Activated naive CD4-positive, alpha-beta T cell treated with anti-CD3 and anti-CD28 coated beads, Interleukin-2, amount 10 ng/mL, durations not matched to agents 7 days and 5 days (primary cell): ENCODE measurements at regions not wholly inside any gene's neighbourhood (a gene's known extent, or its start where the extent isn't known, plus 50 kb on each side); places are given as distances from the start of the nearest gene placed in this dataset.

Experiments
- CTCF ChIA-PET: fragments of 350-600 bp; sonication (Branson Sonifier 250); formaldehyde crosslinking; loops from one replicate; lab custom pipeline; 2021; ENCODE audit warnings: antibody characterized with exemption; lab: Charles Lee
- DNase-seq: peaks from one replicate; pipeline ENCODE4 v3.0.0-alpha.2; 2020
- H3K27ac Mint-ChIP-seq: one replicate; pipeline ENCODE4 v1.8.0; 2021; ENCODE audit warnings: mild to moderate bottlenecking, moderate library complexity, mixed read lengths
- H3K27me3 Mint-ChIP-seq: one replicate; pipeline ENCODE4 v1.8.0; 2021; ENCODE audit warnings: mild to moderate bottlenecking, mixed read lengths
- H3K36me3 Mint-ChIP-seq: one replicate; pipeline ENCODE4 v1.8.0; 2021; ENCODE audit warnings: mixed read lengths
- H3K4me1 Mint-ChIP-seq: one replicate; pipeline ENCODE4 v1.8.0; 2021; ENCODE audit warnings: mixed read lengths
- H3K4me3 Mint-ChIP-seq: one replicate; pipeline ENCODE4 v1.8.0; 2021; ENCODE audit warnings: mild to moderate bottlenecking, moderate library complexity, mixed read lengths
- H3K9me3 Mint-ChIP-seq: one replicate; pipeline ENCODE4 v1.8.0; 2021; ENCODE audit warnings: mixed read lengths

DNA sequence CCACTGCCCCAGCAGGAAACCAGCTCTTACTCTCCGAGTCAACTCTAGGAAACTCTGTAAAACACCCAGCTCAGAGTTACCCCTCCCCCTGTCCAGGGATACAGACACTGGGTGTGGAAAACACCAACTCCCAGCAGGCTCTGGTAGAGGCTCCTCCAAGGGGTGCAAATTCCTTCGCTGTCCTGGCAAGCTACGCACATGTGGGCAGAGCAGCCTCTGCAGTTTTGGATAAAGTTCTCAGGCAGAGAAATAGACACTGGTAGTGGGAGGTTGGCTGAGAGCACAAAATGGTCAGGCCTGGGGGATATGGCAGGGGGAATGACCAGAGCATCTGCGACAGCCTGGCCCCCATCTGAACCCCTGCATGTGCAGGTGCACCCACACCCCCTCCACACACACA is 146.9 kb upstream of the SDK2 start:
- no peak for DNase-seq
- Mint-ChIP-seq H3K4me1 (no peaks in the 10 kb centered on the region), H3K27me3 (peaks cover 29% of the 10 kb centered on the region), H3K36me3 (no peaks in the 10 kb centered on the region), H3K27ac (no peak overlapping the region), H3K4me3 (no peak overlapping the region), H3K9me3 (no peaks in the 10 kb centered on the region)
- CTCF ChIA-PET: no interaction called here

DNA sequence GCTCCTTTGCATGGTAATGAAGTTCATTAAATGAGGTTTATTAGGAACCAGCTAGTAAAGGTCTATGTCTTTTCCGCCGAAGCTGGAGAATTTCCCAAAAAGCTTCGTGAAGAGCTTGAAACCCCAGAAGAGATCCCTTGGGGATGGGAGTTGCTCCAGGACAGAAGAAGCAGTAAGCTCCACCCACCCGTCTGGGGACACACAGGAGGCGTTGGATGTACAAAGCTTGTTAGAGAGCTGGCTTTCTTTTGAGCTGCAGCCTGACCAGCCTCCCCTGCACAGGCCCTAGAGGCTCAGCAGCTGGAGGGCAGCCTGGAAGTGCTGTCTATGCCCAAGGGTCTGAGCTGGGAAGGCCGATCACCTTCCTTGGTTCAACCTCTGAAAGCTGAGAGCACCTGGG is 147.4 kb upstream of the SDK2 start:
- Mint-ChIP-seq H3K9me3 (no peaks in the 10 kb centered on the region), H3K27me3 (peaks cover 25% of the 10 kb centered on the region), H3K4me1 (no peaks in the 10 kb centered on the region), H3K27ac (no peak overlapping the region), H3K36me3 (no peaks in the 10 kb centered on the region), H3K4me3 (no peak overlapping the region)
- CTCF ChIA-PET: no interaction called here
- no peak for DNase-seq

DNA sequence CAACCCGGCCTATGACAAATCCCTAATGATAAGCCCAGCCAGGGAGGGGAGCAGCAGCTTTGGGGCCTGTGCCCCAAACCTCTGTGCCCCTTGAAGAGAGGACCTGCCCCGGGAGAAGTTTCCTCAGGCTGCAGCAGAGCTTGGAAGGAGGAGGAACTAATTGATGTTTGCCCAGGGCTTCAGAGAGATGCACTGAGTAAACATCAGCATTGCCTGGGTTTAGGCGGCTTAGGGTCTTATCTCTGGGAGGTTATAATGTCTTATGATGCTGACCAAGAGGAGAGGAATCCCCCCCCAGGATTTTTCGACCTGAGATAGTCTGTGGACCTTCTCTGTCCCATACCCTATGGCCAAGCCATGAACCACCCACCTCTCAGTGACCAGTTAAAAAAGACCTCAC is 148.7 kb upstream of the SDK2 start:
- CTCF ChIA-PET: no interaction called here
- Mint-ChIP-seq H3K9me3 (no peaks in the 10 kb centered on the region), H3K27me3 (peaks cover 23% of the 10 kb centered on the region), H3K27ac (no peak overlapping the region), H3K4me1 (no peaks in the 10 kb centered on the region), H3K4me3 (no peak overlapping the region), H3K36me3 (no peaks in the 10 kb centered on the region)
- DNase-seq: no peak

DNA sequence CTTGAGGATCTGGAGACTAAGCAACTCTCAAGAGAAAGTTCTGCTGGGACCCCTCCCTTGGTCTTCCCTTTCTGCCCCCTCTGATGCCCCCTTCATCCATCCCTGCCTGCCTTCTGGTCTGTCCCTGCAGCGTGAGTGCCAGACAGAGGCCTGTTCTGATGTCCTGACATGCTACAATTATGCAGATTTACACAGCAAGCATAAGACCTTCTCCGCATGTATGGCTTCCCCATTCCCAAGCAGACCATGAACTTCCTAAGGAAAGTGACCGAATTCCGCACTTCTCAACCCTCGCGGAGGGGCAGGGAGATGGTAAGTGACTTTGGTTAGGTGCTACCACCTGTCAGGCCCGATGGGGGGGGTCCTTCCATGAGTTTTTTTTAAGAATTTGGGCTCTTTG is 150.1 kb upstream of the SDK2 start:
- Mint-ChIP-seq H3K27ac (no peak overlapping the region), H3K27me3 (peaks cover 34% of the 10 kb centered on the region), H3K36me3 (no peaks in the 10 kb centered on the region), H3K9me3 (no peaks in the 10 kb centered on the region), H3K4me3 (no peak overlapping the region), H3K4me1 (no peaks in the 10 kb centered on the region)
- DNase-seq: no peak
- CTCF ChIA-PET: no interaction called here

DNA sequence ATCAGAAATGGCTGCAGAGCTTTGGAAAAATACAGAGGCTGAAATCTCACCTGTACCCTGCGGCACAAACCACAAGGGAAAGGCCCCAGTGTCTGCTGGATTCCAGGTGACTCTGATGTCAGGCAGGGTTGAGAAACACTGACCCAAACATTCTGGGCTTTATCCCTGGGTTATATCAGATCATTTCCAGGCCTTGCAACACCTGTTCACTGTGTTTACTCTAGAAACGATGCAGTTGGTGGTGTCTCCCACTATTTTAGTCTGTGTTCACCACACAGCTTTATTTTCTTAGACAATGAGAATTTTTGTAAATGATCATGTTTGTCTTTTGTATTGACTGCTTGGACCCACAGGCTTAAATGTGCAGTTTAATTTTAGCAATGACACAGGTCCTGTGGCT is 151.5 kb upstream of the SDK2 start:
- DNase-seq: no peak
- Mint-ChIP-seq H3K27ac (no peak overlapping the region), H3K4me3 (no peak overlapping the region), H3K36me3 (no peaks in the 10 kb centered on the region), H3K27me3 (peaks cover 34% of the 10 kb centered on the region), H3K9me3 (no peaks in the 10 kb centered on the region), H3K4me1 (no peaks in the 10 kb centered on the region)
- CTCF ChIA-PET: interaction anchor here (0.7 kb wide), 1 partner anchor 142 kb away, joined by 4 read pairs; no protein-coding TSS in a partner anchor

DNA sequence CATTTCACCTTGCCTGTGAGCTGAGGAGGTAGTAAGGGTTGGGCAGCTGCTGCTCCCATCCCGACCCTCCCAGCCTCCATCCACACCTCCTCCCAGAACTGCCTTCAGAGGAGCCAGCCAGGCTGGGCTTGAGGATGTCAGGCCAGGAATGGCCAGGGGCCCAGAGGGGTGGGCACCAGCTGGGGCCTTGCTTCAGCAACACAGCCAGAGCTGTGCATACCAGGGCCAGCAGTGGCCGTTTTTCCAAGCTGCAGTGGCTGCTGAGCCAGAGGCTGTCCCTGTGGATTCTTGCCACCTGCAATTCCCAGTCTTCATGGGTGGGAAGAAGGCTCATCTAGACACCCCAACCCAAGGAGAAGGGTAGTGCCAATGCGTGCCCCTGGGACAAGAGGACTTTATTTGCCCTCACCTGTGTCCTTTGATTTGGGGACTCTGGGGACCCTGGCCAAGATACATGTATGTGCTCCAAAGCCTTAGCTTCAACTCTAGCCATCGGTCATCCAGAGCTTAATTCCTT is 153.4 kb upstream of the SDK2 start:
- Mint-ChIP-seq H3K9me3 (no peaks in the 10 kb centered on the region), H3K4me1 (no peaks in the 10 kb centered on the region), H3K27ac (no peak overlapping the region), H3K27me3 (peaks cover 38% of the 10 kb centered on the region), H3K4me3 (no peak overlapping the region), H3K36me3 (no peaks in the 10 kb centered on the region)
- CTCF ChIA-PET: no interaction called here
- DNase-seq: no peak

DNA sequence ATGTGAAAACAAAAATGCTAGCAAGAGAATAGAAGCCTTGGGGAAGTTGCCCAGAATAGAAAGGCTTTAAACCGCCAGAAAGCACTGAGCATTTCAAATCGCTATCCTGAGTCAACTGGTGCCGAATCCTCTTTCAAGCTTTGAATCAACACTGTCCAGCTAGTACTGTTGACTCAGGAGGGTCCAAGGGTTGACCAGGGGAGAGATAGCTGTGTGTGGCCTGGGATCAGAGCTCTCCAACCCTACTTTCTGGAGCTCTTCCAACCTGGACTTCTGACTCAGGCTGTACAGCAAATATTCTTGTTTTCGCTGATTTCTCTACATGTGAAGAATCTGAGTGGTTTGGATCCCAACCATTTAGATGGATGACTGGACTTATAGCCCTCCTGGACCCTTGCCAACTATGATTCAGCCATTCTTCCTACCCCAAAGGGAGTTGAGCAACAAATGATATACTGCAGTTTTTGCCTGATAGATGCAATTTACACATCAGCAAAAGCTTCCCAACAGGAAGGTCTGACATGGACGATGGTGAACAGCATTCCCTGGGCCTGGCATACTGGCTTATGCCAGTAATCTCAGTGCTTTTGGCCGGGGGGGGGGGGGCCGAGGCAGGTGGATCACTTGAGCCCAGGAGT is 154.0 kb upstream of the SDK2 start:
- no peak for DNase-seq
- H3K27me3 Mint-ChIP-seq: peaks cover 38% of the 10 kb centered on the region
- no peaks in the 10 kb centered on the region for H3K4me1 Mint-ChIP-seq
- no peak overlapping the region for H3K27ac Mint-ChIP-seq
- CTCF ChIA-PET: no interaction called here
- no peaks in the 10 kb centered on the region for H3K36me3 Mint-ChIP-seq
- no peak overlapping the region for H3K4me3 Mint-ChIP-seq
- H3K9me3 Mint-ChIP-seq: peaks cover 5% of the 10 kb centered on the region

DNA sequence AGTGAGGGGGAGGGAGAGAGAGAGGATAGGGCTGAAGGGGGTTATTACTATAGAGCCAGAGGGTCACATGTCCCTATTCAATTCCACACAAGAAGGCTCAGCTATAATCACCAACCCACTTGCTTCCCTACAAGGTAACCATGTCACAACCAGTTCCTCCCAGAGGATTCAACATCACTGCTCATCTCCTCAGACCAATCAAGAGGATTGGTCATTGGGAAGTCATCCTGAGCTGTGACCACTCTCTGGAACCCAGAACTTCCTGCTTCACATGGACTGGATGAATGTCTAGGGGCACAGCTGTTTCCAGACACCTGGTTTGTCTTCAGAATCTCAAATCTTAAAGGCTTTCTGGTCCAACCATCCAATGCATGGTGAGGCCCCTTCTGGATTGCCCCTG is 154.9 kb upstream of the SDK2 start:
- Mint-ChIP-seq H3K9me3 (peaks cover 6% of the 10 kb centered on the region), H3K36me3 (no peaks in the 10 kb centered on the region)
- CTCF ChIA-PET: no interaction called here

DNA sequence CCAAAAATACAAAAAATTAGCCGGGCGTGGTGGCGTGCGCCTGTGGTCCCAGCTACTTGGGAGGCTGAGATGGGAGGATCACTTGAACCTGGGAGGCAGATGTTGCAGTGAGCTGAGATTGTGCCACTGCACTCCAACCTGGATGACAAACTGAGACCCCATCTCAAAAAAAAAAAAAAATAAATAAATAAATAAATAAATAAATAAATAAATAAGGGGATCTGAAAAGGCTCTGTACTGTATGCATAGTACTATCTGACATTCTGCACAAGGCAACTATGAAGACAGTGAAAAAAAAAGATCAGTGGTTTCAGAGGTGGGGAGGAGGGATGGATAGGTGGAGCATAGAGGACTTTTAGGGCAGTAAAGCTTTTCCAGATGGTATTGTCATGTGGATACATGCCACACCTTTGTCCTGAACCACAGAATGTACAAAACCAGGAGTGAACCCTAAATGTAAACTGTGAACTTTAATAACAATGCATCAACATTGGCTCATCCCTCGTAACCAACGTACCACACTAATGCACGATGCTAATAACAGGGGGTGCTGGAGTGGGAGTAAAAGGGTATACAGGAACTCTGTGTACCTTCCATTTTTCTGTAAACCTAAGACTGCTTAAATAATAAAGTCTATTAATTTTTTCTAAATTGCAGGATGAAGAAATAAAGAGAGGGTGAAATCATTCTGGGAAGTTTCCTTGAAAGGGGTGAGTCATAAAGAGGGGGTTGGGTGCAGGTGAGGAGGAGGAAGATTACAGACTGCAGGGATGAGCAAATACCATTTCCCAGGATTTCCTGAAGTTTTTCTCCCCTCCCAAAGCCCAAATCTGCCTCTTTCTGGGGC is 155.8 kb upstream of the SDK2 start:
- no peak overlapping the region for H3K27ac Mint-ChIP-seq

More for the DNA sequence above, 154.9 kb upstream of the SDK2 start:
- H3K4me3 Mint-ChIP-seq: no peak overlapping the region
- H3K27me3 Mint-ChIP-seq: peaks cover 38% of the 10 kb centered on the region
- no peak overlapping the region for H3K27ac Mint-ChIP-seq
- no peak for DNase-seq
- no peaks in the 10 kb centered on the region for H3K4me1 Mint-ChIP-seq

DNA sequence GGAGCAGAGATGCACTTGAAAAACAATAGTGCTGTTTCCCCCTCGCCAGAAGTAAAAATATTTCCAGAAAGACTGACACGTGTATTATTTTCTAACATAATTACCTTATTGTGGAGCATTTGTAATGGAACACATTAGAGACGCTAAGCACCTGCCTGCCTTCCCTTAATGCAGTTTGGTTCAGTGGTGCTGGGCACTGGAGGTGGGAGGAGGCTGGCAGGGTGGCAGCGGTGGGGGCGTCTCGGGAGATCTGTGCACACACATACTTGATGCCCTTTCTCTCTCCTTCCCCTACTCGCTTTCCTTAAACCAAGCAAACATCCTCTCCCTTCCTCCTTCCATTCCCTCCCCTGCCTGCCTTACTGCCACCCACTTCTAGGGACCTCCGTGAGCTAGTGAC is 156.6 kb upstream of the SDK2 start:
- peaks cover 9% of the 10 kb centered on the region for H3K9me3 Mint-ChIP-seq
- no peak for DNase-seq
- H3K27me3 Mint-ChIP-seq: peaks cover 38% of the 10 kb centered on the region
- H3K4me3 Mint-ChIP-seq: no peak overlapping the region
- no peaks in the 10 kb centered on the region for H3K4me1 Mint-ChIP-seq
- H3K36me3 Mint-ChIP-seq: no peaks in the 10 kb centered on the region
- no peak overlapping the region for H3K27ac Mint-ChIP-seq
- CTCF ChIA-PET: no interaction called here

More for the DNA sequence above, 155.8 kb upstream of the SDK2 start:
- H3K9me3 Mint-ChIP-seq: peaks cover 6% of the 10 kb centered on the region
- H3K4me1 Mint-ChIP-seq: no peaks in the 10 kb centered on the region
- CTCF ChIA-PET: no interaction called here
- DNase-seq: no peak
- H3K36me3 Mint-ChIP-seq: no peaks in the 10 kb centered on the region
- H3K4me3 Mint-ChIP-seq: no peak overlapping the region
- H3K27me3 Mint-ChIP-seq: peaks cover 38% of the 10 kb centered on the region

DNA sequence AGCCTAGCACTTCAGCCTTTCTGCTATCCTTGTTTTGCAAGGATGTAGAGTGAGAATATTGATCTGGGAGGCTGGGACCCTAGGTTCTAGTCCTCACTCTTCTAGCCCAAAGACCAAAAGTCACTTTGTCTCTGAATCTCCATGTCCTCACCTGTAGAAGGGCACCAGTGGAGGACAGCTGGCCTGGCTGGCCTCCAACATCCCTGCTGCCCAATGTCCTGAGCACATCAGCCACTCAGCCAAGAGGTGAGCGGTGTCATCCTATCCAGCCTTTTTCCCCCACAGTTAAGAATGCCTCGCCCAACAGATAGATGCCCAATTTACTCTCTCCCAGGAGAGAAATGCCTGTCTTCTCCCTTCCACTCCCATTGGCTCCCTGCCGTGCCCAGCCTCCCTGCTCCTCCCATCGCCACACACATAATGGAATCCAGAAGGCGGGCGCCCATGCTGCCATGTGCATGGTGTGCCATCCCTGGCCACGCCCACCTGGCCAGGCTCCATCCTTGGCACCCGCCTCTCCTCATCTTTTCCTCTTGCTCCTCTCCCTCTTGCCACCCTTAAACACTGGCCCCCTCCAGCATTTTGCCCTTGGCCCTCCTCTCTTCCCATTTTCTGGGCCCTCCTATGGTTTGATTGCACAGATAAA is 157.3 kb upstream of the SDK2 start:
- no peaks in the 10 kb centered on the region for H3K36me3 Mint-ChIP-seq
- DNase-seq: no peak
- peaks cover 38% of the 10 kb centered on the region for H3K27me3 Mint-ChIP-seq
- CTCF ChIA-PET: no interaction called here
- H3K4me1 Mint-ChIP-seq: no peaks in the 10 kb centered on the region
- no peak overlapping the region for H3K4me3 Mint-ChIP-seq
- peaks cover 10% of the 10 kb centered on the region for H3K9me3 Mint-ChIP-seq
- no peak overlapping the region for H3K27ac Mint-ChIP-seq

DNA sequence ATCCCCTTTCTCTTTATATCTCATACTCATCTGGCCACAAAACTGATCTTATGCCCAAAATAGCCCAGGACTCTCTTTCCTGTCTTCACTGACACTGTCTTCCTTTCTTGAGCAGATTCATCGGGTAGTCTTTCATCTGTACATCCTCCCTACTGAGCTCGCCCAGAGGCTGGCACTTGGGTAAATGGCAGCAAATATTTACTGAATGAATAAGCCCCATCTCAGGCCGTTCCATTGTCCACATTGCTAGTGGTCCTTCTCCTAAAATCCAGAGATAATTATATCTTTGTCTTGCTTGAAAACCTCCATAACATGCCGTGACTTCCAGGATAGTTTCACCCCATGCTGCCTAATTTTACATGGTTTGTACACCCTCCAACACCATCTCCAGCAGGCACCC is 158.1 kb upstream of the SDK2 start:
- no peak for DNase-seq
- CTCF ChIA-PET: no interaction called here
- H3K36me3 Mint-ChIP-seq: no peaks in the 10 kb centered on the region
- H3K4me3 Mint-ChIP-seq: no peak overlapping the region
- no peak overlapping the region for H3K27ac Mint-ChIP-seq
- H3K4me1 Mint-ChIP-seq: no peaks in the 10 kb centered on the region
- H3K9me3 Mint-ChIP-seq: peaks cover 10% of the 10 kb centered on the region
- peaks cover 31% of the 10 kb centered on the region for H3K27me3 Mint-ChIP-seq

DNA sequence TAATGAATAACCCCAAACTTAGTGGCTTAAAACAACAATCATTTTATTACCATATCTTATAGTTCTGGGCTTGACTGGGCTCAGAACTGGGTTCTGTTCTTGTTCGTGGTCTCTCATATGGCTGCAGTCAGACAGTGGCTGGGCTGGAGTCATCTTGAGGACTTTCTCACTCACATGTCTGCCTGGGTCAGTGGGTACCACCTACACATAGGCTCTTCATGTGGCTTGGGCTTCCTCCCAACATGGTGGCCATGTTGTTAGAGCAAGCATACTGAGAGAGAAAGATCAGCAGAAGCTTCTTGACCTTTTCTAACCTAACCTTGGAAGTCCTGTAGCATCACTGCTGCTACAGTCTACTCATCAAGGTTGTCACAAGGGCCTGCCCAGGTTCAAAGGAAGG is 158.6 kb upstream of the SDK2 start:
- CTCF ChIA-PET: no interaction called here
- peaks cover 28% of the 10 kb centered on the region for H3K27me3 Mint-ChIP-seq
- H3K36me3 Mint-ChIP-seq: no peaks in the 10 kb centered on the region
- H3K9me3 Mint-ChIP-seq: peaks cover 10% of the 10 kb centered on the region
- H3K4me3 Mint-ChIP-seq: no peak overlapping the region
- H3K4me1 Mint-ChIP-seq: no peaks in the 10 kb centered on the region
- DNase-seq: no peak
- H3K27ac Mint-ChIP-seq: no peak overlapping the region

DNA sequence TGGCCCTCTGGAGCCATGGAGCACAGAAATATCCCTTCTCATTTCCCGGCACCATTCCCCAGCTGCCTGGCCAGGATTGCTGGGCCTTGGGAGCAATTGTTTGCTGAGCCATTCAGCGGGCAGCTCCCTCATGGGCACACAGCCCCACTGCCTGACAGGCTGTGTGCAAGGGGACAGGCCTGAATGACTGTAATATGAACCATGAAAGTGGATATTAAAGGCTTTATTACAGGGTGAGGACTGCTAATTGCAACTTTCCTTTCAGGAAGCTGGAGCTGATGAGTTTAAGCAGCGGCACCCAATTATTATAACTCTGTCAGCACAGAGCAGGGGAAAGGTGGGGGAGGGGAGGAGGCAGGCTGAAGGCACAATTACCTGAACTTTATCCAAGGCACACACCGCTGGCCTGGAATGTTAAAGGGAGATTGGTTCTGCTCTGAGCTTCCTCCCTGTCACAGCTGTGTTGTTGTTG is 159.8 kb upstream of the SDK2 start:
- no peaks in the 10 kb centered on the region for H3K4me1 Mint-ChIP-seq
- H3K27ac Mint-ChIP-seq: no peak overlapping the region
- CTCF ChIA-PET: no interaction called here

More for the DNA sequence above, 159.8 kb upstream of the SDK2 start:
- DNase-seq: no peak
- peaks cover 17% of the 10 kb centered on the region for H3K27me3 Mint-ChIP-seq
- peaks cover 10% of the 10 kb centered on the region for H3K9me3 Mint-ChIP-seq
- H3K4me3 Mint-ChIP-seq: no peak overlapping the region
- no peaks in the 10 kb centered on the region for H3K36me3 Mint-ChIP-seq
